Neutrophil (primary cell): ENCODE measurements at regions not wholly inside any gene's neighbourhood (a gene's known extent, or its start where the extent isn't known, plus 50 kb on each side); places are given as distances from the start of the nearest gene placed in this dataset.
A peak's percentile ranks its signal among the peaks of the same experiment; 100 is the strongest.

ENCODE experiments used
- H3K27ac ChIP-seq: fragments of 200-600 bp; sonication (generic); 2 replicates; pipeline ENCODE4 v1.5.1; 2016; ENCODE audit warnings: mild to moderate bottlenecking, moderate library complexity
- H3K27me3 ChIP-seq: fragments of 200-600 bp; sonication (generic); 2 replicates; pipeline ENCODE4 v1.6.0; 2016; ENCODE audit warnings: mild to moderate bottlenecking
- H3K36me3 ChIP-seq: fragments of 200-600 bp; sonication (generic); 2 replicates; pipeline ENCODE4 v1.5.1; 2017
- H3K4me1 ChIP-seq, 2 experiments: fragments of 200-600 bp in 1 of 2; sonication (generic) in 1 of 2; 1 replicate in 1 of 2; 2 replicates in 1 of 2; pipeline versions ENCODE4 v1.5.1 to v1.6.1; 2013 to 2016; ENCODE audit warnings: low read depth in 1 of 2, low read length in 1 of 2, mild to moderate bottlenecking in 1 of 2, moderate library complexity in 1 of 2; ENCODE audit not compliant: control insufficient read depth in 1 of 2, insufficient read depth in 1 of 2
- H3K4me3 ChIP-seq, 2 experiments: fragments of 200-600 bp in 1 of 2; sonication (generic) in 1 of 2; 1 replicate in 1 of 2; 2 replicates in 1 of 2; pipeline ENCODE4 v1.5.1; 2013 to 2016; ENCODE audit warnings: low read depth in 1 of 2, low read length in 1 of 2, mild to moderate bottlenecking in 1 of 2, moderate library complexity in 1 of 2
- H3K9me3 ChIP-seq: fragments of 200-600 bp; sonication (generic); 2 replicates; pipeline ENCODE4 v1.5.1; 2016
- TF ChIP-seq, protein P1 (sequence below): fragments of 200-600 bp; sonication (generic); IDR thresholded peaks from 2 replicates; pipeline ENCODE4 v1.5.1; 2016; ENCODE audit warnings: antibody characterized with exemption

DNA sequence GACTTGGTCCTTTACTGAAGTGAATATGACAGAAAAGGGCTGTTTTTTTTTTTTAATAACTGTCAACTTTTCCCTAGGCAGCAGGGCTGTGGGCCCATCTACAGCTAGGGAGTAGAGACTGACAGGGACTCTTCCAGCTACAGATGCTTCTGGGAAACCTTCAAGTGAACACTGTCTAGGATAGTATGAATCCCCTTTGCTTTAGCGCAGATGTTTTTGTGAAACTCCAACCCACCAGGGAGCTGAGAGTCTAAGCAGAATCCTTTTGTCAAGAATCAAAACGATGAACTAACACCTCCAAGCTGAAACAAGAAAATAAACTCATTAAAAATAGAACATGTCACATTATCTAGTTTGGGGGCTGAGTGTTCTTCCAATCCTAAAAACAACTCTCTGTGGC is 219.7 kb upstream of the FGF13 start:
- H3K27ac ChIP-seq, result no peak overlapping the region
- TF ChIP-seq, protein P1, sequence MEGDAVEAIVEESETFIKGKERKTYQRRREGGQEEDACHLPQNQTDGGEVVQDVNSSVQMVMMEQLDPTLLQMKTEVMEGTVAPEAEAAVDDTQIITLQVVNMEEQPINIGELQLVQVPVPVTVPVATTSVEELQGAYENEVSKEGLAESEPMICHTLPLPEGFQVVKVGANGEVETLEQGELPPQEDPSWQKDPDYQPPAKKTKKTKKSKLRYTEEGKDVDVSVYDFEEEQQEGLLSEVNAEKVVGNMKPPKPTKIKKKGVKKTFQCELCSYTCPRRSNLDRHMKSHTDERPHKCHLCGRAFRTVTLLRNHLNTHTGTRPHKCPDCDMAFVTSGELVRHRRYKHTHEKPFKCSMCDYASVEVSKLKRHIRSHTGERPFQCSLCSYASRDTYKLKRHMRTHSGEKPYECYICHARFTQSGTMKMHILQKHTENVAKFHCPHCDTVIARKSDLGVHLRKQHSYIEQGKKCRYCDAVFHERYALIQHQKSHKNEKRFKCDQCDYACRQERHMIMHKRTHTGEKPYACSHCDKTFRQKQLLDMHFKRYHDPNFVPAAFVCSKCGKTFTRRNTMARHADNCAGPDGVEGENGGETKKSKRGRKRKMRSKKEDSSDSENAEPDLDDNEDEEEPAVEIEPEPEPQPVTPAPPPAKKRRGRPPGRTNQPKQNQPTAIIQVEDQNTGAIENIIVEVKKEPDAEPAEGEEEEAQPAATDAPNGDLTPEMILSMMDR, result no peak
- no peaks in the 10 kb centered on the region for H3K9me3 ChIP-seq
- no peaks in the 10 kb centered on the region for H3K27me3 ChIP-seq
- H3K36me3 ChIP-seq, result no peaks in the 10 kb centered on the region
- H3K4me3 ChIP-seq, result no peak overlapping the region
- no peaks in the 10 kb centered on the region for H3K4me1 ChIP-seq

DNA sequence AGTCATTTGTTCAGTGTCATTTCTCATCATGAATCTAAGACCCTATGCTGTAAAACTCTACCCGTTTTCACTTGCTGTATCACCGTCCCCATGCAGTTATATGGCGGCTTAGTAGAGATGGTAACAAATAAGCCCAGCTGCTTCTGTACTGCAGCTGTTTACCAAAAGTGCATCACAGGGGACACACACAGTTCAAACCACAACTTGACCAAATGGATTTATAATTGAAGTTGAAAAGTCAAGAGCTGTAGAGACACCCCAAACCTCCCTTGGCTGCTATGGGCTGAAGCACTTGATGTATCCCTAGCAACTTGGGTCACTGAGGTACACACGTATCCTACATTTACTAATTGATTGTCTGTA is 219.0 kb upstream of the FGF13 start:
- Histone ChIP-seq H3K27me3 (no peaks in the 10 kb centered on the region), H3K4me3 (no peak overlapping the region), H3K36me3 (no peaks in the 10 kb centered on the region), H3K27ac (no peak overlapping the region), H3K9me3 (no peaks in the 10 kb centered on the region), H3K4me1 (peaks cover under 1 to 2% of the 10 kb centered on the region in 2 experiments)
- TF ChIP-seq, protein P1, result no peak

DNA sequence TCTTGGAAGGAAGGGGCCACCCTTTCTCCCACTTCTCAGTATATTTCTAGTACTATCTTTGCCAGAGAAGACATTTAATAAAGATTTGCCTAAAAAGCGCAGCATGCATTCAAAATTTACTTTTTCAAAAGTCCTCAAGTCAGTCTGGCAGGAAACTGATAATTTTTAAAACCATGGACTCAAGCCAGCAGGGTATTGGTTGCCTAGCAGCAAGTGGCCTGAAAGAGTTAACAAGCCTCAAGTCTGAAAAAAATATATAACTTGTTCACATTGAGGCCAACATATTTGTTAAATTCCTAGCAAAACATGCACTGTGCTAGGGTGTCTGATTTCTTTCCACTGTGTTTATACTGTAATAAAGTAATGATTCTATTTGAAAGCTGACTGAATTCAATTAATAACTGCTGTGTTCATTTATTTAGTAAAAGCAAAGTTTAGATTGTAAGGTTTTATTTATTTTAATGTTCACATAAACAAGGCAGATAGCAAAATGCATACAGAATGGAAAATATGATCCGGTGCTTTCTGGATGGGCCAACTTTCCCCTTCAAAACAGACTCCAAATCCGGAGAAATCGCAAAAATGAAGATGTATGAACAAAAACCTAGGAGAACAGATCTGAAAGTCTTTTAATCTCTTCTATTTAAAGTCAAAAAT is 218.5 kb upstream of the FGF13 start:
- Histone ChIP-seq H3K4me1 (peaks cover 5 to 8% of the 10 kb centered on the region in 2 experiments), H3K27ac (no peak overlapping the region), H3K27me3 (no peaks in the 10 kb centered on the region), H3K9me3 (no peaks in the 10 kb centered on the region), H3K36me3 (no peaks in the 10 kb centered on the region), H3K4me3 (no peak overlapping the region)
- TF ChIP-seq, protein P1, result no peak

DNA sequence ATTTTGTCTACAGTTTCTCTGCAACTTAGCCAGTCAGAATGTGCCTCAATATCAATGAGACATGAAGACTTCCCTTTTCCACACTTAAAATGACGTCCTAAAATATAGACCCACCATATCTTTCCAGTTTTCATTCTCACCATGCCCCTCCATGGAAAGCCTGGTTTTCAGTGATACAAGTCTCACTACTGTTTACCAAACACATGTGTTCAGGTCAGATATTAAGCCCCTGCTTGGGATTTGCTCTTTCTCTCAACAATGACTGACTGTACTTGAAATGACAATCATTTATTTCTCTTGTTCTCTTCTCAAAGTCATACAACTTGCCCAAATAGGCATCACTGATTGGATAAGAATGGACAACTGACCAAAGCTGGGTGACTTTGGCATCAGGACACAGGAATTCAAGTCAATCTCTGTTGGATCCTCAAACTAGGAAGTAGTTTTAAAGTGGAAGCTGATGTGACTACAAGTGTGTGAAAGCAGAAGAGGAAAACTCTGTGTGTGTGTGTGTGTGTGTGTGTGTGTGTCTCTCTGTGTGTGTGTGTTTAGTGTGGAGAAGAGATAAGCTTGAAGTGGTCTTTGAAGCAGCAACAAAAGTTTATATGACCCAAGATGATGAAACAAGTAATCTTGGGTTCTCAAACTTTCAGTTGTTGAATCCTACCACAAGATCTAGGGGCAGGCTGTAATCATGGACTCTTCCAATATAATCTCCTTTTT is 217.4 kb upstream of the FGF13 start:
- H3K27me3 ChIP-seq, result no peaks in the 10 kb centered on the region
- TF ChIP-seq, protein P1, result no peak

DNA sequence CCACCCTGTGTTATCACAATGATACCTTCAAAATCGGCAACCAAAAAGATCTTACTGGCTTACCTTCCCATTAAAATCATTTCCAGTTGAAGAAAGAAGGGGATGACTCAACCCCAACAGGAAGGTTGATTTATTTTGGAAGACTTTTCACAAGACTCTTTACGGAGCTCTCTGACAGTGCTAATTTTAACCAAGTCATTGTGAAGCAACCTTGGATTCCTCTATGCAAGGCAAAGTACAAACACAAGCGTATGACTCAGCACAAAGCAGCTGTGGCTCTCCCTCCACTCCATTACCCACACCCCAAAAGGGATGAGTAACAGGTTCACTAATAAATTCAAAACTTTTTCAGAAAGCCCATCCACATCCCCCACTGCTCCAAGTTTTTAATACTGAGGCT is 213.8 kb upstream of the FGF13 start:
- Histone ChIP-seq H3K4me1 (peaks cover 5 to 10% of the 10 kb centered on the region in 2 experiments), H3K27ac (peak overlapping the region; percentile 39), H3K9me3 (no peaks in the 10 kb centered on the region), H3K4me3 (no peak overlapping the region), H3K27me3 (no peaks in the 10 kb centered on the region), H3K36me3 (no peaks in the 10 kb centered on the region)
- TF ChIP-seq, protein P1, result no peak

More for the DNA sequence above, 217.4 kb upstream of the FGF13 start:
- Histone ChIP-seq H3K9me3 (no peaks in the 10 kb centered on the region), H3K27ac (no peak overlapping the region), H3K36me3 (no peaks in the 10 kb centered on the region), H3K4me3 (no peak overlapping the region), H3K4me1 (peaks cover 5 to 10% of the 10 kb centered on the region in 2 experiments)
